WERI-Rb-1 (cell line): ENCODE measurements at regions not wholly inside any gene's neighbourhood (a gene's known extent, or its start where the extent isn't known, plus 50 kb on each side); places are given as distances from the start of the nearest gene placed in this dataset.

Experiments used
- DNase-seq: peaks from one replicate; pipeline ENCODE4 v3.0.0-alpha.2; 2020
- H3K27ac ChIP-seq: fragments of 250-450 bp; sonication (Bioruptor Pico); 2 replicates; pipeline ENCODE4 v1.5.1; 2020; ENCODE audit warnings: mild to moderate bottlenecking, moderate library complexity
- H3K27me3 ChIP-seq: fragments of 250-450 bp; sonication (Bioruptor Pico); 2 replicates; pipeline ENCODE4 v1.5.1; 2021; ENCODE audit warnings: mild to moderate bottlenecking, low read depth, moderate library complexity; ENCODE audit not compliant: insufficient read depth, severe bottlenecking
- H3K36me3 ChIP-seq: fragments of 250-450 bp; sonication (Bioruptor Pico); 2 replicates; pipeline ENCODE4 v1.5.1; 2020; ENCODE audit warnings: mild to moderate bottlenecking, moderate library complexity
- H3K4me3 ChIP-seq: 2 replicates; pipeline ENCODE4 v1.5.1; 2011; ENCODE audit warnings: low read depth, mild to moderate bottlenecking, control low read depth, low read length
- H3K9me3 ChIP-seq: fragments of 250-450 bp; sonication (Bioruptor Pico); 2 replicates; pipeline ENCODE4 v1.5.1; 2021; ENCODE audit warnings: mild to moderate bottlenecking, moderate library complexity; ENCODE audit not compliant: severe bottlenecking
- TF ChIP-seq, protein P1 (sequence below): IDR thresholded peaks from 2 replicates; pipeline ENCODE4 v1.5.1; 2011; ENCODE audit warnings: low read depth, mild to moderate bottlenecking, control low read depth, inconsistent platforms, low read length

DNA sequence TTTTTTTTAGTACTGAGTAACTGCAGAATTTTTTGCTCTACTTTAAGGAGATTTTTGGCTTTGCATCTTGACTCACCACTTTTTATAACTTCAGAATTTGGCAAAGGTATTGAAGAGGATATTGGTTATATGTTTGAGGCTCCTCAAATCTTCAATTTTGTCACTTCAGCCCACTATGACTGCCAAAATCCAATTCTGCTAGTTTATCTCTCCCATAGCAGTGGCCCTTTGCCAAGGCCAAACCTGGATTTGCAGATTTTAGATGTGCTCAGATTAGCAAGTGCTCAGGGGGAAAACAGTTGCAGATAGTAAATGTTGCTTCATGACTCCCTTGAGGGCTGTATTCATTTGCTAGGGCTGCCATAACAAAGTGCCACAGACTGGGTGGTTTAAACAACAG is 427.5 kb downstream of the ADRA2A start:
- Histone ChIP-seq H3K9me3 (peaks cover 6% of the 10 kb centered on the region), H3K4me3 (no peak overlapping the region), H3K27me3 (no peaks in the 10 kb centered on the region), H3K36me3 (no peaks in the 10 kb centered on the region), H3K27ac (no peak overlapping the region)
- TF ChIP-seq, protein P1, sequence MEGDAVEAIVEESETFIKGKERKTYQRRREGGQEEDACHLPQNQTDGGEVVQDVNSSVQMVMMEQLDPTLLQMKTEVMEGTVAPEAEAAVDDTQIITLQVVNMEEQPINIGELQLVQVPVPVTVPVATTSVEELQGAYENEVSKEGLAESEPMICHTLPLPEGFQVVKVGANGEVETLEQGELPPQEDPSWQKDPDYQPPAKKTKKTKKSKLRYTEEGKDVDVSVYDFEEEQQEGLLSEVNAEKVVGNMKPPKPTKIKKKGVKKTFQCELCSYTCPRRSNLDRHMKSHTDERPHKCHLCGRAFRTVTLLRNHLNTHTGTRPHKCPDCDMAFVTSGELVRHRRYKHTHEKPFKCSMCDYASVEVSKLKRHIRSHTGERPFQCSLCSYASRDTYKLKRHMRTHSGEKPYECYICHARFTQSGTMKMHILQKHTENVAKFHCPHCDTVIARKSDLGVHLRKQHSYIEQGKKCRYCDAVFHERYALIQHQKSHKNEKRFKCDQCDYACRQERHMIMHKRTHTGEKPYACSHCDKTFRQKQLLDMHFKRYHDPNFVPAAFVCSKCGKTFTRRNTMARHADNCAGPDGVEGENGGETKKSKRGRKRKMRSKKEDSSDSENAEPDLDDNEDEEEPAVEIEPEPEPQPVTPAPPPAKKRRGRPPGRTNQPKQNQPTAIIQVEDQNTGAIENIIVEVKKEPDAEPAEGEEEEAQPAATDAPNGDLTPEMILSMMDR, result no peak
- no peak for DNase-seq

DNA sequence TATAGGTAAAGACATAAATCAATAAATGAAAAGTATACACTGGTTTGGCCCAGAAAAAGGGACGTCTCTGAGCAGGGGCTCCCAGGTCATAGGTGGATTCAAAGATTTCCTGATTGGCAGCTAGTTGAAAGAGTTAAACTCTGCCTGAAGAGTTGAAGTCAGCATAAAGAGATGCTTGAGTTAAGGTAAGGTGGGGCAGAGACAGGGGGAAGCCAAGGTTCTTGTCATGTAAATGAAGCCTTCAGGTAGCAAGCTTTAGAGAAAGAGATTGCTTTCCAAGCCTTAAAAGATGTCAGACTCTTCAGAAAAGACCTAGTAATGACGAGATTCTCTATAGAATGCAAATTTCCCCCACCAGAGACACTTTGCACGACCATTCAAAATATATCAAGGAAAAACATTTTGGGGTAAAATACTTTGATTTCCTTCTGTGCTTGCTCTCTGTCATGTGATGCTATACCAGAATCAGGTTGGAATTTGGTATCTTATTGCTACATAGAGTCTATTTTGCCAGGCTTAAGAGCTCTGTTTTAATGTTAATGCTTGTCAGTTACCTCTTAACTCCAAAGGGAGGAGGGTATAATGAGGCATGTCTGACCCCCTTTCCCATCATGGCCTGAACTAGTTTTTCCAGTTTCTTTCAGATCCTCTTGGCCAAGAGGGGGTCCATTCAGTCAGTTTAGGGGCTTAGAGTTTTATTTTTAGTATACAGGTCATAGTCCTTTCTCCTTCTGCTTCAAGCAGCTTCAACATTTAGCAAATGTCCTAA is 429.6 kb downstream of the ADRA2A start:
- H3K4me3 ChIP-seq, result no peak overlapping the region
- peaks cover 6% of the 10 kb centered on the region for H3K9me3 ChIP-seq
- DNase-seq, result no peak
- no peaks in the 10 kb centered on the region for H3K36me3 ChIP-seq
- no peaks in the 10 kb centered on the region for H3K27me3 ChIP-seq
- H3K27ac ChIP-seq, result no peak overlapping the region
- TF ChIP-seq, protein P1, result no peak

DNA sequence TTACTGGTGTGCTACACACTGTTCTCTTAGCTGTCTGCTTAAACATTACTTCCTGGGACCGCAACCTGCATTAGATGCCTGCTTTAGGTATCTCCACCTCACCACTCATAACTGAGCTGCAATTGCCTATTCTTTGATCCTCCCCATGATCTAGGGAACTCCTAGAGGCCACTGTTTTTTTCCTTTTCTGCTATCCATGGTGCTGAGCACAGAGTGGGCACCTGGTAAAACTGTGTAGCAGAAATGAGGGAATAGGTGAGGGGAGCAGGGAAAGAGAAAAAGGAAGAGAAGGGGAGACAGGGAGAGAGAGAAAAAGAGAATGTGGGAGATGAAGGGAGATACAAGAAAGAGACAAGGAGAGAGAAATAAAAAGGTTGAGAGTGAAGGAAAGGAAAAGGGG is 434.9 kb downstream of the ADRA2A start:
- Histone ChIP-seq H3K9me3 (no peaks in the 10 kb centered on the region), H3K4me3 (no peak overlapping the region), H3K36me3 (no peaks in the 10 kb centered on the region), H3K27ac (no peak overlapping the region), H3K27me3 (no peaks in the 10 kb centered on the region)
- TF ChIP-seq, protein P1, result no peak
- no peak for DNase-seq

DNA sequence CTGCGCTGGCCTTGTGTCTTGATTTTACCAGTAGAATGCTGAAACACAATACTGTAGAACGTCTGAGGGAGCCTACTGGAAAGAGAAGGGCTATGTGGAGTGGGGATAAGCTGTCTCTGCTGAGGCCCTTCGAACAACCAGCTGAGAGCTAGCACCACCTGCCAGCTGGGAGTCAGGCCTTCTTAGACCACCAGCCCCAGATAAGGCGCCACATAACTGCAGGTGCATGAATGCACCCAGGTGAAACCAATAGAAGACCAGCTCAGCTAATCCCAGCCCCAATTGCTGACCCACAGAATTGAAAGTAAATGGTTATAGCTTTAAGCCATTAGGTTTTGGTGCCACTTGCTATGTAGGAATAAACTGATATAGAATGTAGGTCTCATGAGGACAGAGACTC is 438.4 kb downstream of the ADRA2A start:
- no peak for DNase-seq
- TF ChIP-seq, protein P1, result no peak
- H3K27me3 ChIP-seq, result no peaks in the 10 kb centered on the region
- no peaks in the 10 kb centered on the region for H3K9me3 ChIP-seq
- no peaks in the 10 kb centered on the region for H3K36me3 ChIP-seq
- H3K4me3 ChIP-seq, result no peak overlapping the region
- H3K27ac ChIP-seq, result no peak overlapping the region

DNA sequence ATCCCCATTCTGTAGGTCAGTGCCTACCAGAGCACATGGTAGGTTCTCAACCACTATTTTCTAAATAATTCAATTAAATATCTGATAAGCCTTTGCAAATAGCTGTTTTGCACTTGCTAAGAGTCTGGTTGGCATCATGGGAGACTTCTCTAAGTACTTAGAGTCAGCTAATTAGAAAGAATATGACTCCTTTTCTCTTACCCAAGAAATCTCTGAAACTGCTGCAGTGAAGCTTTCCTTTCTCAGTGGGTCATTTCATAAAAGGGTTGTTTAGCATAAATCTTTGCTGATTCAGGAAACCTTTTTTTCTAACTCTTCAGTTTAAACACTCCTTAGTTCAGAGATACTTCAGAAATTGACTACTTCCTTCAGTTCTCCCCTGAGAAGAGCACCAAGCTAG is 438.9 kb downstream of the ADRA2A start:
- Histone ChIP-seq H3K36me3 (no peaks in the 10 kb centered on the region), H3K9me3 (no peaks in the 10 kb centered on the region), H3K27me3 (no peaks in the 10 kb centered on the region), H3K4me3 (no peak overlapping the region), H3K27ac (no peak overlapping the region)
- DNase-seq, result no peak
- TF ChIP-seq, protein P1, result no peak

DNA sequence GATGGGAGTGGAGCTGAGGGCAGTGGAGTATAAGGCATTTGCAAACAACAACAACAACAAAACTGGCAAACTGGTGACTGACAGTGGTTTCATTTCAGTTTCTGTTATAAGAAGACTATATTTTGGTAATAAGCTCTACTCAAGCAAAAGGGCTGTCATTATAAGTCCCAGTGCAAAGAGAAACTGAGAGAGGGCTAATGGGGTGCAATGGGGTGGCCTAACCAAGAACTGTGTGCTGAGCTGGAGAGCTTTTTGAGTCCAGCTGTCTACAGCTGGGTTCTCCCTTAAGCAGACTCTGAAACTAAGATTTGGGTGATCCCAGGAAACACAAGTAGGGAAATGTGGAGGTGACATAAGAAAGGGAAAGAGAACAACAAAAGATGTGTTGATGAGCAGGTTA is 439.3 kb downstream of the ADRA2A start:
- Histone ChIP-seq H3K9me3 (no peaks in the 10 kb centered on the region), H3K4me3 (no peak overlapping the region), H3K27me3 (no peaks in the 10 kb centered on the region), H3K36me3 (no peaks in the 10 kb centered on the region), H3K27ac (no peak overlapping the region)
- DNase-seq, result no peak
- TF ChIP-seq, protein P1, result no peak
